ENCODE measurements at regions not wholly inside any gene's neighbourhood (a gene's known extent, or its start where the extent isn't known, plus 50 kb on each side); places are given as distances from the start of the nearest gene placed in this dataset.

DNA sequence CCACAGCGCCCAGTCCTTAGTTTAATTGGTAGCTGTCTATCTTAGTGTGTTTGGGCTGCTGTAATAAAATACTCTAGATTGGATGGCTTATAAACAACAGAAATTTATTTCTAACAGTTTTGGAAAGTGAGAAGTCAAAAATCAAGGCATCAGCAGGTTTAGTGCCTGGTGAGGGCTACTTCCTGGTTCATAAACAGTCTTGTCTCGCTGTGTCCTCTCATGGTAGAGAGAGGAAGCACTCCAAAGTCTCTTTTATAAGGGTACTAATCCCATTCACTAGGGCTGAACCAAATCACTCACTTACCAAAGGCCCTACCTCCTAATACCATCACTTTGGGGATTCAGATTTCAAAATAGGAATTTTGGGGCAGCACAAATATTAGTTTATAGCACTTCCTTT lies 336.9 kb upstream of the RSPO3 start:
- no peak for TF ChIP-seq POLR2A (IDR thresholded peaks at IDR 0.05)
- TF ChIP-seq, protein P1, sequence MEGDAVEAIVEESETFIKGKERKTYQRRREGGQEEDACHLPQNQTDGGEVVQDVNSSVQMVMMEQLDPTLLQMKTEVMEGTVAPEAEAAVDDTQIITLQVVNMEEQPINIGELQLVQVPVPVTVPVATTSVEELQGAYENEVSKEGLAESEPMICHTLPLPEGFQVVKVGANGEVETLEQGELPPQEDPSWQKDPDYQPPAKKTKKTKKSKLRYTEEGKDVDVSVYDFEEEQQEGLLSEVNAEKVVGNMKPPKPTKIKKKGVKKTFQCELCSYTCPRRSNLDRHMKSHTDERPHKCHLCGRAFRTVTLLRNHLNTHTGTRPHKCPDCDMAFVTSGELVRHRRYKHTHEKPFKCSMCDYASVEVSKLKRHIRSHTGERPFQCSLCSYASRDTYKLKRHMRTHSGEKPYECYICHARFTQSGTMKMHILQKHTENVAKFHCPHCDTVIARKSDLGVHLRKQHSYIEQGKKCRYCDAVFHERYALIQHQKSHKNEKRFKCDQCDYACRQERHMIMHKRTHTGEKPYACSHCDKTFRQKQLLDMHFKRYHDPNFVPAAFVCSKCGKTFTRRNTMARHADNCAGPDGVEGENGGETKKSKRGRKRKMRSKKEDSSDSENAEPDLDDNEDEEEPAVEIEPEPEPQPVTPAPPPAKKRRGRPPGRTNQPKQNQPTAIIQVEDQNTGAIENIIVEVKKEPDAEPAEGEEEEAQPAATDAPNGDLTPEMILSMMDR (IDR thresholded peaks at IDR 0.05), result no peak
- Histone ChIP-seq H3K4me3 (no peak overlapping the region), H3K4me1 (replicated peaks in 1 of 2) (no peaks in the 10 kb centered on the region), H3K27ac (no peak overlapping the region), H3K36me3 (replicated peaks in 1 of 2) (no peaks in the 10 kb centered on the region), H3K27me3 (no peaks in the 10 kb centered on the region), H3K9me3 (replicated peaks in 1 of 3) (no peaks in the 10 kb centered on the region)
- intact Hi-C loops (cut with DNase I), result no loop called here
- no peak for DNase-seq
- 80 to 93% (median 83%) methylated on average over 2 of the region's 2 CpGs for WGBS, 4 donors

DNA sequence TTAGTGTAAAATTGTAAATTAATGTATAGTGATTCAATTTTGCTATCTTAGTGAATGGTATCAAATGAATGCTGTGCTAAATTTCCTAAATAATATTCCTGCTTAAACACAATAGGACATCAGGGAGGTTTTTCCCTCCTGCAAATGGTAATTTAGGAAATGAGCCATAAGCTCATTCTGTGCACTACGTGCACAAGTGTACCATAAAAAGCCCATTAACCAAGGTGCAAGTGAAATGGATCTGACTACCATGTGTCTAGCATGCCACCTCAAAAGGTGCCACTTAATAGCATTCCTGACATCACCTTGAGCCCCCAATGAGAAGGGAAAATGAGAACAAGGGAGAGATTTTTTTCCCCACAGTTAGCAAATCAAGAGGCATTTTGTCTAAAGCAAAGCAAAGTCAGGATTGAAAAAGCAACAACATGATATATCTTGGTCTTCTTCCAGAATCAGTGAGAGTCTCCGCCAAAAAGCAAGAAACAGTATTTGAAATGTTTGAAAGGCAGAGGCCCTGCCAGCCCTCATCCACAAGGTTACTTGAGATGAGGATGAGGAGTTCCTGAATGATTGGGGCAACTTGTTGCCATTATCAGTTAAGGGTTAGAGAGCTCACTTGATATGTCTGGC lies 334.2 kb upstream of the RSPO3 start:
- no peak overlapping the region for H3K27ac ChIP-seq

DNA sequence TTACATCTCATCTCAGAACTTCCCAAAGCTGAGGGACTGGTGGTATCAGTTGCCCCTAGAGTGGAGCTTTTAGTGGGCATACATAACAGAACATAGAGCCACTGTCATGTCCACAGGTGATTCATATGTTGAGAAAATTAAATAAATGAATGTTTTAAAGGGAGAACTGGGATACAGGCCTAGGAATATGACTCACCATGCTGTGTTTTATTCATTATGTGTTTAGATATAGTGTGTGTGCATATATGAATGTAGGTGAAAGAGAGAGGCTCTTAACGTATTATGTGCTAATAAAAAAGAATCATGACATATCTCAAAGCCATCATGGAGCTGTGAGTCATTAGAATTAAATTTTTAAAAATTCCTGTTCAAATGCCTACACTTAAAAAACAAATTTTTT lies 332.2 kb upstream of the RSPO3 start:
- no peaks in the 10 kb centered on the region for H3K4me1 ChIP-seq (replicated peaks in 1 of 2)
- intact Hi-C loops (cut with DNase I), result no loop called here
- no peaks in the 10 kb centered on the region for H3K9me3 ChIP-seq (replicated peaks in 1 of 3)
- no peak overlapping the region for H3K4me3 ChIP-seq
- no peaks in the 10 kb centered on the region for H3K27me3 ChIP-seq
- WGBS, 4 donors, result 64 to 83% (median 75%) methylated on average over 1 of the region's 1 CpG
- no peaks in the 10 kb centered on the region for H3K36me3 ChIP-seq (replicated peaks in 1 of 2)
- TF ChIP-seq, protein P1 (IDR thresholded peaks at IDR 0.05), result no peak
- TF ChIP-seq POLR2A (IDR thresholded peaks at IDR 0.05), result no peak
- no peak overlapping the region for H3K27ac ChIP-seq
- DNase-seq, result no peak

More for the DNA sequence above, 334.2 kb upstream of the RSPO3 start:
- no peak overlapping the region for H3K4me3 ChIP-seq
- no peak for DNase-seq
- no peaks in the 10 kb centered on the region for H3K36me3 ChIP-seq (replicated peaks in 1 of 2)
- no peaks in the 10 kb centered on the region for H3K27me3 ChIP-seq
- no peaks in the 10 kb centered on the region for H3K9me3 ChIP-seq (replicated peaks in 1 of 3)
- no peaks in the 10 kb centered on the region for H3K4me1 ChIP-seq (replicated peaks in 1 of 2)
- TF ChIP-seq POLR2A (IDR thresholded peaks at IDR 0.05), result no peak
- TF ChIP-seq, protein P1 (IDR thresholded peaks at IDR 0.05), result no peak
- 68 to 80% (median 75%) methylated on average over 2 of the region's 2 CpGs for WGBS, 4 donors
- intact Hi-C loops (cut with DNase I), result no loop called here

DNA sequence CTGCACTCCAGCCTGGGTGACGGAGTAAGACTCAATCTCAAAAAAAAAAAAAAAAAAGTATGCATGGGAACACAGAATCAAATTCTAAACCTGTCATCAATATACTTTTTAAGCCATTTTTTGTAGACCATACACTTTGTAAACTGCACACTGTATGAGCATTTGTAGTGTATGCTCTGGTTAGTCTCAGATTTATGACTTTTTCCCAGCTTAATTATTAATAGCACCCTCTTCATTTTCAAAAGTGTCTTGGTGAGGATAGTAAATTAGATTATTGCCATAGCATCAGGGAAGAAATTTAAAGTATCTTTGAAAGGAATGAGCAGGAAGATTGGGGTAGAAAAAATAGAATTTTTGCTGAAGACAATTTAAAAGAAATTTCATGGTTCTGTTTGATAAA lies 330.8 kb upstream of the RSPO3 start:
- TF ChIP-seq, protein P1 (IDR thresholded peaks at IDR 0.05), result no peak
- no peak for TF ChIP-seq POLR2A (IDR thresholded peaks at IDR 0.05)
- WGBS, 4 donors, result 88 to 100% (median 94%) methylated on average over 1 of the region's 1 CpG
- DNase-seq, result no peak
- no peak overlapping the region for H3K27ac ChIP-seq
- no peaks in the 10 kb centered on the region for H3K36me3 ChIP-seq (replicated peaks in 1 of 2)
- no peaks in the 10 kb centered on the region for H3K4me1 ChIP-seq (replicated peaks in 1 of 2)
- no peaks in the 10 kb centered on the region for H3K9me3 ChIP-seq (replicated peaks in 1 of 3)
- no peak overlapping the region for H3K4me3 ChIP-seq
- no peaks in the 10 kb centered on the region for H3K27me3 ChIP-seq
- intact Hi-C loops (cut with DNase I), result no loop called here
